Brain microvascular endothelial cell (primary cell): ENCODE measurements at regions not wholly inside any gene's neighbourhood (a gene's known extent, or its start where the extent isn't known, plus 50 kb on each side); places are given as distances from the start of the nearest gene placed in this dataset.

Experiments
- DNase-seq: peaks from one replicate; pipeline ENCODE4 v3.0.0-alpha.2; 2020
- H3K27ac ChIP-seq: fragments of 250-450 bp; sonication (Bioruptor Pico); 2 replicates; pipeline ENCODE4 v1.5.1; 2020; ENCODE audit warnings: mild to moderate bottlenecking, moderate library complexity
- H3K27me3 ChIP-seq: fragments of 250-450 bp; sonication (Bioruptor Pico); replicated peaks from 2 replicates; pipeline ENCODE4 v1.5.1; 2020; ENCODE audit warnings: mild to moderate bottlenecking
- H3K36me3 ChIP-seq: fragments of 250-450 bp; sonication (Bioruptor Pico); replicated peaks from 2 replicates; pipeline ENCODE4 v1.5.1; 2020; ENCODE audit warnings: mild to moderate bottlenecking
- H3K4me3 ChIP-seq: 2 replicates; pipeline ENCODE4 v1.5.1; 2011; ENCODE audit warnings: low read depth, mild to moderate bottlenecking, control low read depth, low read length, moderate library complexity
- in situ Hi-C: cut with HindIII; loops from 2 replicates; pipeline ENCODE4 v1.10.0; 2017; ENCODE audit warnings: low sequenced_read_pairs, low pct_ligation_motif_present
- TF ChIP-seq, protein P1 (sequence below): IDR thresholded peaks from 2 replicates; pipeline ENCODE4 v1.5.1; 2011; ENCODE audit warnings: low read depth, mild to moderate bottlenecking, moderate library complexity, low read length, control low read depth, inconsistent platforms; ENCODE audit errors: missing control alignments

DNA sequence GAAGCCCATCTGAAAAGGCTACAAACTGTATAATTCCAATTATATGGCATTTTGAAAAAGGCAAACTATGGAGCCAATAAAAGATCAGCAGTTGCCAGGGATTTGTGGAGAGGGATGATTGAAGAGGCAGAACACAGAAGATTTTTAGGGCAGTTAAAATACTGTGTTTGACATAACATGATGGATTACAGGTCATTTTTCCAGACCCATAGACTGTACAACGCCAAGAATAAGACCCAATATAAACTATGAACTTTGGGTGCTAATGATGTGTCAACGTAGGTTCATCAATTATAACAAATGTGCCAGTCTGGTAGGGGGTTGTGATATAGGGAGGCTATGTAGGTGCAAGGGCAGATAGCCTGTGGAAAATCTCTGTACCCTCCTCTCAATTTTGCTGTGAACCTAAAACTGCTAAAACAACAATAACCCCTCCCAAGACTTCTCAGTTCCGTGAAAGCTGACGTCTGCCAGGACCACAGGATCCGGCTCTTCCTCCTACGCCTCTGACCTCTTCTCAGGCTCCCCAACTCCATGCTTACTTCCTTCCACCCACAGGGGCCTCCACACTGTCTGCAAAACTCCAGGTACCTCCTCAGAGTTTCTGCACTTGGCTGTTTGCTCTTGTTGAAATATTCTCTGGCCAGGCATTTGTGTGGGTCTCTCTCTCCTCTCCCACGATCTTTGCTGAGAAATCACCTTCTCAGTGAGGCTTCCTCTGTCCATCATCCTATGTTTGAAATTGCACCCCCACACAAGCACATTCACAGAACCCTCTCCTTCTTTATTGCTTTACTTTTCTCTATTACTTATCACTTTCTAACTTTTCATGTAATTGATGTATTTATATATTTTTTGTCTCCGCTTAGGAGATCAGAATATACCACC lies 131.4 kb downstream of the BBS10 start:
- in situ Hi-C loops: no loop called here
- Histone ChIP-seq H3K27ac (no peak overlapping the region), H3K36me3 (no peaks in the 10 kb centered on the region), H3K4me3 (no peak overlapping the region), H3K27me3 (no peaks in the 10 kb centered on the region)
- DNase-seq: peak; percentile 31
- TF ChIP-seq, protein P1, sequence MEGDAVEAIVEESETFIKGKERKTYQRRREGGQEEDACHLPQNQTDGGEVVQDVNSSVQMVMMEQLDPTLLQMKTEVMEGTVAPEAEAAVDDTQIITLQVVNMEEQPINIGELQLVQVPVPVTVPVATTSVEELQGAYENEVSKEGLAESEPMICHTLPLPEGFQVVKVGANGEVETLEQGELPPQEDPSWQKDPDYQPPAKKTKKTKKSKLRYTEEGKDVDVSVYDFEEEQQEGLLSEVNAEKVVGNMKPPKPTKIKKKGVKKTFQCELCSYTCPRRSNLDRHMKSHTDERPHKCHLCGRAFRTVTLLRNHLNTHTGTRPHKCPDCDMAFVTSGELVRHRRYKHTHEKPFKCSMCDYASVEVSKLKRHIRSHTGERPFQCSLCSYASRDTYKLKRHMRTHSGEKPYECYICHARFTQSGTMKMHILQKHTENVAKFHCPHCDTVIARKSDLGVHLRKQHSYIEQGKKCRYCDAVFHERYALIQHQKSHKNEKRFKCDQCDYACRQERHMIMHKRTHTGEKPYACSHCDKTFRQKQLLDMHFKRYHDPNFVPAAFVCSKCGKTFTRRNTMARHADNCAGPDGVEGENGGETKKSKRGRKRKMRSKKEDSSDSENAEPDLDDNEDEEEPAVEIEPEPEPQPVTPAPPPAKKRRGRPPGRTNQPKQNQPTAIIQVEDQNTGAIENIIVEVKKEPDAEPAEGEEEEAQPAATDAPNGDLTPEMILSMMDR: peak; percentile 5

DNA sequence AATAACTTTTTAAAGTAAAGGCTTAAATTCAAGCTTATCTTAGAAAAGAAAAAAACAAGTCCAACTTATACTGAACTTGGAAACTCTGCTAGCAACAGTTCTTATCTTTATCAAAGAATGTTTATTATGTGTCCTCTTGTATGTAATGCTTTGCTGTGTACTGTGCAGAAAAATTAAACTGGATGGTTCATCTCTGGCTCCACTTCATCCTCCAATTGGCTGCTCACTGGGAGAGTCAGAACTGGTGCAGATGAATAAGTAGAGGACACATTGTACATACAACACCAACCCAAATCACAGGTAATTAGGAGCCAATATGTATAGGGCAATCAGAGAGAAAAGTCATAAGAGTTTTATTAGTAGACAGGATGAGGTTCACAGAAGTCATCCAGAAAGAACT lies 123.6 kb upstream of the NAP1L1 start:
- in situ Hi-C loops: no loop called here
- Histone ChIP-seq H3K36me3 (no peaks in the 10 kb centered on the region), H3K27me3 (no peaks in the 10 kb centered on the region), H3K27ac (no peak overlapping the region), H3K4me3 (no peak overlapping the region)
- TF ChIP-seq, protein P1: no peak
- no peak for DNase-seq

DNA sequence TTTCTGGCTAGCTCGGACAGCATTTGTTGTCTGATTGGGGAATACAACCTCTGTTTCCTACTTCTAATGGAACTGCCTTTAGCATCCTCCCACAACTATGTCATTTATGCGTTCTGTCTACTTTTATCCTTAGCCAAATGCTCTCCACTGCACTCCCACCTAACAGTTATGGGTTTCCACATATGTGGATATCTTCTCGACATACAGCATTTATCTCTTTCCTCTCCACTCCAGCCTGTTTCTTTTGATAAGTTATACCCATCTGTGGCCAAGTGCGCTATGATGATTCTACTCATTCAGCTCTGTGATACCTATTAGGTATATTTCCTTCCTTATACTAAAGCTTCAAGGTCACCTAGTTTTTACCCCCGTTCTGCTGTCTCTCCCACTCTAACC lies 122.2 kb upstream of the NAP1L1 start:
- no peak overlapping the region for H3K4me3 ChIP-seq
- no peak for DNase-seq
- H3K36me3 ChIP-seq: no peaks in the 10 kb centered on the region
- H3K27me3 ChIP-seq: no peaks in the 10 kb centered on the region
- TF ChIP-seq, protein P1: no peak
- no peak overlapping the region for H3K27ac ChIP-seq
- in situ Hi-C loops: no loop called here

DNA sequence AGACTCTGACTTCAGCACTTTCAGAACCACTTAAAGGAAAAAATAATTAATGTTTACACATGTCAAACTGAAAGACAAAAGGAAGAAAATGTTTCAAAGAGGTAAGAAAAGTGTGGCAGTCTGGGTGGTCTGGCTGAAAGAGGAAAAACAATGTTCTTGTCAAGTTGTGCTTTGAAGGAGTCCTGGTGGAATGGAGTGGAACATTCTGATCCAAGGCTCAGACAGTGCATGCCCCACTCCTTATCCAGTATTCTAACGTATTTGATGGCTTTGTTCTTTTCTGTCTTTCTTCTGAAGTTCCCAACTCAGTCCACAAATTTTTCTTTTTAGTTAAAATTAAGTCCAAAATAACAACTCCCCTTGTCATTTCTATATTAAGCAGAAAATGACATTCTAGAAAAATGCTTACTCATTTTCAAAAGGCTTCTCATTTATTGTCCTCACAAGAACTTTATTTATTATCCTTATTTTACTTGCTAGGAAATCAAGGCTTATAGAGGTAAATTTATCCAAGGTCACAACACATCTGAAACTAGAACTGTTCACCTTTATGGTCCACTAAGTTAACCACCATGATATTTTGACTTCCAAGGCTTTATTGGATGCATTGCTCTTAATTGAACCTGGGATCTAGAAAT lies 121.7 kb upstream of the NAP1L1 start:
- no peak for DNase-seq
- TF ChIP-seq, protein P1: no peak
- H3K4me3 ChIP-seq: no peak overlapping the region
- H3K27ac ChIP-seq: no peak overlapping the region
- no peaks in the 10 kb centered on the region for H3K27me3 ChIP-seq
- in situ Hi-C loops: no loop called here
- H3K36me3 ChIP-seq: no peaks in the 10 kb centered on the region

DNA sequence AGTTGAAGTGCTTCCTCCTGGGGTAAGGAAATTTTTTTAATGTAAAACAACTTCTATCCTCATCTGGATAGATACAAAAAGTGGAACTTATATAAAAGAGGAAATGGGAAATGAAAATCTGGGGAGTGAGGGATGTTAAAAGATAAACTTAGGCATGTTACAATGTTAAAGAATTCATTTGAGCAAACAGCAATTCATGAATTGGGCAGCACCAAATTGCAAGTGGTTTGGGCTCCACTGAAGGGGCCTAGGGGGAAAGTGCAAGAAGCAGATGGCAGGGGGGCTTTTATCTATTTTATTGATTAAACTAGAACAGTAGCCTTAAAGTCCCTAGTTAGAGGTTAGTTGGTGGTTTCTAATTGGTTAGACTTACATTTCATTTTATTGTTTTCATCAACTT lies 118.1 kb upstream of the NAP1L1 start:
- in situ Hi-C loops: no loop called here
- Histone ChIP-seq H3K36me3 (no peaks in the 10 kb centered on the region), H3K4me3 (no peak overlapping the region), H3K27ac (no peak overlapping the region), H3K27me3 (no peaks in the 10 kb centered on the region)
- TF ChIP-seq, protein P1: no peak
- no peak for DNase-seq

DNA sequence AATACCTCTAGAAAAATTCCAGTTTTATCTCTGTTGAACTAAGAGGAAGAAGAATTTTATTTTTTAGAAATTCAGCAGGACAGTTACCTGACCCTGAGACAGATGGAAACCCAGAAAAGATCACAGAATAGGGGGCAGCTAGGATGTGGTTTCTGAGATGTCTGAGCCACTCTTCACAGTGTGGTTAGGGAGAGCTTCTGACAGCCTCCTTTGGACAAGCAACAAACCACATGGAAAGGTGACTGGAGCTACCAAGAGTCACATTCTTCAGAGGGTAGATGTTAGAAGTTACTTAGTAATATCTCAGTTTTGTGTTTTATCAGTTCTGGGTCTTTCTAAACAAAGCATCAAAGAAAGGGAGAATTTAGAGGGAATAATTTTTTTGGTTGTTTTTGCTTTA lies 117.3 kb upstream of the NAP1L1 start:
- peak; percentile 31 for DNase-seq
- Histone ChIP-seq H3K27ac (no peak overlapping the region), H3K4me3 (no peak overlapping the region), H3K36me3 (no peaks in the 10 kb centered on the region), H3K27me3 (no peaks in the 10 kb centered on the region)
- TF ChIP-seq, protein P1: no peak
- in situ Hi-C loops: no loop called here
